HG03469 (cell line): ENCODE measurements at regions not wholly inside any gene's neighbourhood (a gene's known extent, or its start where the extent isn't known, plus 50 kb on each side); places are given as distances from the start of the nearest gene placed in this dataset.

Experiments
- ATAC-seq: cut with Tn5 transposase; IDR thresholded peaks from one replicate; pipeline ENCODE4 v1.9.1; 2021; ENCODE audit warnings: mild to moderate bottlenecking, moderate library complexity, moderate number of reproducible peaks; ENCODE audit not compliant: unreplicated experiment

DNA sequence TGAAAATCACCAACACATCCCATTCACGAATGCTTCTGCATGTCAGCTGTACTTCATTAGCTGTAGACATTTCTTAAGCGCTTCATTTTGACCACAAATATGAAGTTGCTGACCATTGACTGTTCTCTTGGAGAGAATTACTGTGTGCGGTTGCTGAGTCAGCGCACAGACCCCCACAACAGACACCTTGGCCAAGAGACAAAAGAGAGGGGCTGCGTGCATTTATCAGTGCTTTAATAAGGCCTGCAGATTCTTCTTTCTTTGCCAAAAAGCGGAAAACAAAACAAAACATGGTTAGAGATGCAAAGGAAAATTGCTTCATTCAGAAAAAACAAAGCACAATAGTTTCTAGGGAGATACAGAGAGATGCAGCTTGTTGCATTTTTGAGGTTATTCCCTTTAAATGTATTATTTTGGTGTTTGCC lies 174.7 kb downstream of the ACKR3 start:
- ATAC-seq = no peak

DNA sequence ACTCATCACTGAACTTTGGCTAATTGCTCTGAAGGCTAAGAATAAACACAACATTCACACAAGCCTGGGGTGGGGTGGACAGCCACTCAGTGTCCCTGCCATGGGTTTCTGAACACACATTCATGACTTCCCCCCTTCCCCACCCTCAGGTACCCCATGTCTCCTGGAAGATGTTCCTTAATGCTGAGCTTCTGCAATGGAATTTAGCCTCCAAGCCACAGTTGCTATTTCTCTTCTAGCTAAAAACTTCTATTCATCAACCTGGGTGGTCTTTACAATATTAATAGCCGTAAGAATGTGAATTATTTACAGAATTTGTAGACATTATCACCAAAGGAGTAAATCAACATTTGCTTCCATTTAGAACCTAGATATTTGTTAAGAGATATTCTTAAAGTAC lies 175.1 kb downstream of the ACKR3 start:
- no peak for ATAC-seq

DNA sequence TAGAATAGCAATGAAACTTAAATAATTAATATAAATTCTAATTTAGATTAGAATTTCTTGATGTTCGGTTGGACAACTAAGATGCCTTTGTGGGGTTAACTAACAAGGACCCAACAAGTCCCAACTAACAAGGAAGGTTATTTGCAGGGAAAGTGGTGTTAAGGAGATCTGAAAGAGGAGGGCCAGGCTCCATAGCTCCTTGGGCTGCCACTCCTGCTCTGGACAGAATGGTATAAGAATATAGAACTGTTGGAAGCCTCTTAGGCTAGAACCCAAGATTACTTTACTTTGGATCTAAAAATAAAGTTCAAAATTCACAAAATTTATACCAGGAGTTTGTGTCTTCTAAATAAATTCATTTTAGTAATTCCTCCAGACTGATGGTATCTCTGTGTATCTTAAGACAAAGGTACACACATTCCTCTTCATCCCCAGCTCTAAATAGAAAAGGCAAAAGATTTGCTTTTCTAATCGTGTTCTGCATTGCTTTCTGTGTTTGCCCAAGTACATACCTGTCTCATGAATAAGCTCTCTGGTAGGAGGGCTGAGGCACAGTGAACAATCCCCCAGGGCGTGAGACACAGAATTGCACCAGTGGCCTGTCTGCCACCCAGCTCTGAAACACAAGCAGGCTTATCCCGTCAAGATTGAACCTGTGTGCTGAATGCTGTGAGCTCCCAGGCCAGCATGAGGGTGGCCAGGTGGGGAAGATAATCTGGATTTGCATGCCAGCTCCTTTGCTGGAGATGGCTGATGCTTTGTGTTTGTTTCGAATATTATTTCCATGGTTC lies 176.0 kb downstream of the ACKR3 start:
- ATAC-seq = no peak

DNA sequence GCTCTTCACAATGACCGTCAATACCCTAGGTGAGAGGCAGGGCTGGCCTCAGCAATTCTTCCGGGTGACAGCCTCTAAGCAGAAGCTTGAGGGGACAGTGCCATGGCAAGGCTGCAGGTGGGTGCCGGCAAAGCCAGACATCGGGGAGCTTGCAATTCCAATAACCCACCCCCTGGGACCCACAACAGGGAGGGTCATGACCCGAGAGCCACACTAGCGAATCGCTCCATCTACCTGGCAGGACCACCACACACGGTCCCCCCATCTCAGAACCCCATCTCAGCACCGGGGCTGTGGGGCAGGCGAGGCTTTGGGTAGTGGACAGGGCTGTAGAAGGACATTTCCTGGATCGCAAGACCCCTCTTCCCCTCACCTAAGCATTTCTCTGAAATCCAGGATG lies 177.2 kb downstream of the ACKR3 start:
- ATAC-seq = no peak

DNA sequence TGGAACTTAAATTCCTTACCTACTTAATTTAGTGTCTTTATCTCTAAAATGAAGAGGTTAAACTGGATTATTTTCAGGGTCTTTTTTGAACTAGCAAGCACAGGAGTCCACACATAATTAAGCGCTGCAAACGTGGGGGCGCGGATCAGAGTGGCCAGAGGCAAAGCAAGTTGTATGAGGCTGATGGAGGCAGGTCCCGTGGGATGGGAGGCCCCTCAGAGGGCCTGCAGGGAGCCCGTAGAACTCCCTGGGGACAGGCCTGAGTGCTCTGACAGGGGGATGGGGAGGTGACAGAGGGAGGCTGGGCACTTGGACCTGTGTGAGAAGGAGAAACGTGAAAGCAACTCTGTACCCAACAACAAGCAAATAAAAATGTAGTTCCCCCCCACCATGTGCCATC lies 177.8 kb downstream of the ACKR3 start:
- ATAC-seq = no peak

DNA sequence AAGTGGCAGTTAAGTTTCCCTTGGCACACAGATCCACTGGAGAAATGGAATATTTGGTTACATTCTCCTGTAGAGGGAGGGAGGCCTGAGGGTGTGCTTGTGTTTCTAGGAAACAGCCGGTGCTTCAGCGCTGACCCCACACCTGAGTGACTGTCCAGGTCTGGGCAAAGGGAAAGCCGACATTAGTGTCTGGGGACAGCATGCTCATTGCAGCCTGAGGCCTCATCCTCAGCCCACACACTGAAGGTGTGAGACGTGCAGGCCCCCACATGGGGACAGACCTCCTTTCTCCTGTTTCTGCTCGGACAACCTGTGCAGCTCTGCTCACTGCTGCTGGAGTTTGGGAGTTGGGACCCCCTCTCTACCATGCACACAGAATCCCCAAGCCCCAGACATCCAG lies 178.3 kb downstream of the ACKR3 start:
- ATAC-seq = no peak

DNA sequence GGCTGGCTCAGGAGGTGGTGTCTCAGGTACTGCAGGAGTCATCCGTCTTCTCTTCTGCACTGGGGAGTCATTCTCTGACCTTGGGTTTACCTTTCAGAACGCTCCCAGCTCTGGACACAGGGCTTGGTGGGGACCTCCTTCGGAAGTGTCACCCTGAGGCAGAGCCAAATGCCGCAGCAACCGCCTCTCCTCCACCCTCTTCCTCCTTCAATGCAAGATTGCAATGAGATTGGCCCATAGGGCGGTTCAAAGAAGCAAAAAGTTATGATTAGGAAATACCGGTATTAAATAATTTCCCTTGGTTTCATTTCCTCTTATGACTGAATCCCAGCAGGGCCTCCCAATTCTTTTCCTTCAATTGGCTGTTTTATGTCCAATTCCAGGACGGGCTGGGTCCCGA lies 178.8 kb downstream of the ACKR3 start:
- no peak for ATAC-seq

DNA sequence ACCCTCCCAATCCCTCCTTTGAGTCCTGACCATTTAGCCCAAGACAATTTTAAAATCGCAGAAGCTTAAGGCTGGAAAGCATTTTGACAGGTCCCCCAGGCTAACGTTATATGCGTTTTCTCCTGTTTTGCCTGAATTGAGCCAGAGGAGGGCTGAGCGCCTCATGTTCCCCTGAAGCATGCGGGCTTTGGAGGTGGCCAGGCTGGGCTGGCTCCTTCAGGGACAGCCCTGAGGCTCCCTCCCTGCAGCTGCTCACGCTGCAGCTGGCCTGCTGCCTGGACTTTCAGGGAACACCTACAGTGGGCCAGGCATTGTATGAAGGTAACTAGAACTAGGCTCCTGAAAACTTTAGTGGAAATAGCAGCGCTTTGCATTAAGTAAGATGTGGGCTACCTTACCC lies 179.2 kb downstream of the ACKR3 start:
- no peak for ATAC-seq

DNA sequence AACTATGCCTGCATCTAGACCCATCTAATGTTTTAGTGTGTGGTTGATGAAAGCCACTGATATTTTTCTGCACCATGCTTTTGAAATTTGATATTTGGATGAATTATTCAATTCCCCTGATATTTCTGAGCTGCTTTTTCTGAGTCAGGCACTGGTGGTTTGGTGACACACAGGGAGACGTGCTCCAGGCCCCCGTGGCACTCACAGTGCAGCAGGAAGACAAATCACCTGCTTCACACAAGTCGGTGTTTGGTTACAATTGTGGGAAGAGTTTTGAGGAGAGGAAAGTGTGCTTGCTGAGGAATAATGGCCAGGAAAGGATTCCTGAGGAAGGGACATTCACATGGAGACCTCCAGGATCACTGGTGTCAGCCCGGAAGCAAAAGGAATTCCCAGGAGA lies 179.7 kb downstream of the ACKR3 start:
- ATAC-seq = no peak

DNA sequence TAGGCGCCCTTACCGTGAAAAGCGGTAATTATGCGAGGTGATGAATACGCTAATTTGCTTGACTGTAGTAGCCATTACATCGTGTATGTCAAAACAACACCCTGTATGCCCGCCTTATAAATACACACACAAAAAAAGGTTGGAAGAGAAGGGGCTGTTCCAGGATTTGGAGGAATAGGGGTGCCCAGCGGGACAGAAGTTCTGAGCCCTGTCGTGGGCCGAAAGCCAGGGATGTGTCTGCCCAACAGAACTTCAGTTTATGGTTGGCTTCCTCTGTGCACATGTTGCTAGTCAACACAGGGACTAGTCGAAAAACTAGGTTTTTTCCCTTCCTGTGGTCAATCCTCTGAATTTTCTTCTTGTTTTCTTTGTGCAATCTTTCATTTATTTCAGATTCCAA lies 182.5 kb downstream of the ACKR3 start:
- ATAC-seq = no peak

DNA sequence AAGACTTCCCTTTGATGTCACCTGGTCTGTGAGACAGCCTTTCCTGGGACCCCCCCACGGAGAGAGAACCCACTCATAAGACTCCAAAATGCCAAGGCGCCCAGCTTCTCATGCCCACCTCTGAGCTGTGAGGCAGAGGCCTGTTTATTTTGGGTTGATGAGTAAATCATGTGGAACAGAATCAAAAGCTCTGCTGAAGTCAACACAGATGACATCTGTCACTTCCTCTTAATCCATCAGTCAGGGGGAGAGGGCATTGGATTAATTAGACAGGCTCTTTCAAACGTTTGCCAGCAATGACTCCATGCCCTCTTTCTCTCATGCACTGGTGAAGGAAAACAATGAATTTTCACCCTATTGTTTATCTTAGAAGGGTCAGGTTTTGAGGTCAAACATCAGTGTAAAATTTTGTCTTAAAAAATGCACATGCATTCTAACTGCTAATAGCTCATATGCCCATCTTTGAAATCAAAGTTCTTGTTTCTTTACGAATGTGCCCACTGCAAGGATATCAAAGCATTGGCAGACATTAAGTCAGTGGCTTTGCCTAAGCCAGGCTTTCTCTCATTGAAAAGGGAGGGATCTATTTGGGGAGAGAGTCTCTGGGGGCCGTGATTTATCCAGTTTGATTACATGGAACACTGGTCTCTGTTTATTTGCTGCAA lies 184.1 kb downstream of the ACKR3 start:
- ATAC-seq = no peak

DNA sequence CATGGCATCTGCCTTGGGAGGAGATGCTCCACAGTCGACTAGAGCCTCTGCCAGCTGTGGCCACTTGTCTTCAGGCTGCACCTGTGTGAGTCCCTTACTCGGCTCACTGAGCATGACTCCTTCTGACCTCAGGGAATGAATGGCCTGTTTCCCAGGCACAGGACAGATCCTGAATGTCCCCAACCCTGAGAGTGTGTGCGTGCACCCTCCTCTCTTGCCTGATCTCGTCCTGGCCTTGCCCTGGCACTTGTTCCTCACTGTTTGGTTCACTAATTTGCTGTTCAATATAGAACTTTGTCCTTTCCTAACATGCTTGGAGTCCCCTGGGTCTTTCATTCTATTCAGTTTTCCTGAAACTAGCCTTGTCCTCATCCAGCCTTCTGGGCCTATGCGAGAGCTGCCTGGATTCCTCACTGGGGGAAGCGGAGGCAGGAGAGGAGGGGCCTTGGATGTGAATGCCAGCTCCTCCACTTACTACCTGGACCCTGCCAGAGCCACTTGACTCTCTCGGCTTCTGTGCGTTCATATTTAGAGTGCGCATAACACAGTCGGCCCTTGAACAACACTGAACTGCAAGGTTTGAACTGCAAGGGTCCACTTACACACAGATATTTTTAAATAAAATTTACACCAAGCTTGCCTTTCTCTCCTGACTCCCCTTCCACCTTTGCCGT lies 184.8 kb downstream of the ACKR3 start:
- no peak for ATAC-seq

DNA sequence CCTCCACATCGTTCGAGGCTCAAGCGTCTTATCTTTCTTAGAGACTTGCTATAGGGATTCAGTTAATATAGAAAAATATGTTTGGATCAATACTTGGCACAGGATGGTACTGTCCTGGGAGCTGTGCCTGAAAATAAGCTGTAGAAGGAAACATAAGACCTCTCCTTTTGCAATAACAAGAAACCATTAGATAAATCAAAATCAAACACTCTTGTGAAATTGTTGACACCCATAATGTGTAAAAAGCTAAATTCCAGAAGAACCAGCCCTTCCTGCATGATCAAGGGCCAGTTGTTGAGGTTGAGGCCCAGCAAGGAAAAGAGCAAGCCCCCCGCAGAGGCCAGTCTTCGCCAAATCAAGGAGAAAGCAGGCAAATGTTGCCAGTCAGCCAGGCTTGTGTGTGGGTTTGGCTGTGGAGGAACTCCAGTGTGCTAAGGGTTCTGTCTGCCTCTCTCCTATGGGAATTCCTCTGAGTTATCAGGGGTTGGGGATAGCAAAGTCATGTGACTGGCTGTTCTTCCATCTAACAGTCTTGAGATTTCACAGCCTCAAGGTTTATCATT lies 185.7 kb downstream of the ACKR3 start:
- no peak for ATAC-seq

DNA sequence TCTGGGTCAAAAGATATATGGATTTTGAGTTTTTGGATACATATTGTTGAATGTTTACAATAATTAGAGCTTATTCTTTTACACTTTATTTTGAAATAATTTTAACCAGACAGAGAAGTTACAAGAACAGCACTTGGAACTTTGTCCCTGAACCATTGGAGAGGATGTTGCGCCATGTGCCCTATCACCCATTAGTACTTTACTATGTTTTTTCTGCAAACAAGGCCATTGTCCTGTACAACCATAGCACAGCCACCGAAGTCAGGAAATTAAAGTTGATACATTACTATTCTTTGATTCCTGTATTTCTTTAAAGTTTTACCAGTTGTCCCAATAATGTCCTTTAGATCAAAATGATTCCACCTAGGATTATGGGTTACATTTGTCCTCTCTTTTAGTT lies 188.8 kb downstream of the ACKR3 start:
- ATAC-seq = no peak

DNA sequence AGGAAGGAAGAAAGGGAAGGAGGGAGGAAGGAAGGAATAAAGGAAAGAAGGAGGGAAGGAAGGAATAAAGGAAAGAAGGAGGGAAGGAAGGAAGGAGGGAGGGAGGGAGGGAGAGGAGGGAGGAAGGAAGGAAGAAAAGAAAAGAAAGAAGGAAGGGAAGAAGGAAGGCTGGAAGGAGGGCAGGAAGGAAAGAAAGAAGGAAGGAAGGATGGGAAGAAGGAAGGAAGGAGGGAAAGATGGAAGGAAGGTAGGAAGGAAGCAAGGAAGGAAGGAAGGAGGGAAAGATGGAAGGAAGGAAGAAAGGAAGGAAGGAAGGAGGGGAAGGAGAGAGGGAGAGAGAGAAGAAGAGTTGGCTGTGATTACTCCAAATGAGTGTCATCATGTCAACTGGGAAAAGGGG lies 190.6 kb downstream of the ACKR3 start:
- ATAC-seq = no peak

DNA sequence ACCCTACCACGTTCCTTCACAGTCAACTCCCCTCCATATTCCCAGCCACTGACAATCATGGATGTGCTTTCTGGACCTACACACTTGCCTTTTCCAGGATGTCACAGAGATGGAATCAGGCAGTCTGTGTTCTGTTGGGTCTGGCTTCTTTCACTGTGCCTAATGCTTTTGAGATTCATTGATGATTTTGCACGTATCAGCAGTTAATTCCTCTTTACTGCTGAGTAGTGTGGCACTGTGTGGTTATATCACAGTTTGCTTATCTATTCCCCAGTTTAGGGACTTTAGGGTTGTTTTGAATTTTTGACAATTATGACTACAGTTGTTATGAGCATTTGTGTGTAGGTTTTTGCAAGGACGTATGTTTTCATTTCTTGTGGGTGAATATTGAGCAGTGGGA lies 191.7 kb downstream of the ACKR3 start:
- ATAC-seq = no peak

DNA sequence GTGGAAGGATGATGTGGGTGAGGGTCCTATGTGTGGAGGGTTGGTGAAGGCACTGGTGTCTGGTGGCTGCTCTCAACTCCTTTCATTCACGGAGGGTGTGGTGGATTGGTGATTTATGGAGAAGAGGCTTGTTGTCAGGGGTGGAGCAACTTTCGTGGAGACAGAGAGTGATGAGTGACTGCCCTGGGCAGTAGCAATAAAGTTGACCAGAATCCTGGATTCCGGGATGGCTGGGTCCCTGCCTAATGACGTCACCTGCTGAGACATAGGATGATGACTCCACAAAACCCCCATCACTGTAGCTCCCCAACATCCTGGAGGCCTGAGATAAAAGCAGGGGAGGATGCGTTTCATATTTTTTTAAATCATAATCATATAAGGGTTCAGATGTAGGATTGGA lies 193.0 kb downstream of the ACKR3 start:
- ATAC-seq = no peak

DNA sequence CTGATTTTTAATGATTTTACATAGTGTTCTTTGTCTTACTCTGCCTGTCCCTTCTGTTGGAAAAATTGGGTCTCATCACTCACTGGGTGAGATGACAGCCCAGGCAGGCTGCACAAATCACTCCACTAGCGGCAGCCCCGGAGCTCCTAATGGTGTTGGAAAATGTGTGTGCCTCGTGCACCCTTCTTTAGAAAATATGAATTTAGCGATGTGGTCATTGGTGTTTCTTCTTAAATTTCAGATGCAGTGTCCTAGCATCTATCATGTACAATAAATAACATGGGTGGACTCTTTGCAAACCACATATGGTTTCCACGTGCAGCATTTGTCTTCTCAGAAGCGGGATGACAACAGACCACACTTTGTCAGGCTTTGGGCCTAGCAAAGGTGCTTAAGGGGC lies 194.2 kb downstream of the ACKR3 start:
- no peak for ATAC-seq

DNA sequence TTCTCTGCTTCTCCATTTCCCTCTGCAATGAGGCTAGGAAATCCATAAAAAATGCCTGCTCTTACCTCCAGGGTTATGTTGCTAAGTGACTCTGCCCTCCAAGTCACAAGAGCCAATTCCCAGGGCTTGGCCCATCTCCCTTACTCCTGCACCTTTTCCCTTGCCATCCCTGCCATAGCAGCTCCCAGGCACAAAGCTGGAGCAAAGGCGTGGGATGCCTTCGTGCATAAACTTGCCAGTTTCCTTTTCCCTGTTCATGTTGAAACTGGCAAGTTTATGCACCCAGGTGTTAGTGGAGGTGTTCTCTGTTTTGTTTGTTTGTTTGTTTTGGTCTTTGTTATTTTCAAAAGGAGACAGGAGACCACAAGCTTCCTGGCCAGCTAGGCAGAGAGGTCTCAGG lies 195.1 kb downstream of the ACKR3 start:
- ATAC-seq = no peak

DNA sequence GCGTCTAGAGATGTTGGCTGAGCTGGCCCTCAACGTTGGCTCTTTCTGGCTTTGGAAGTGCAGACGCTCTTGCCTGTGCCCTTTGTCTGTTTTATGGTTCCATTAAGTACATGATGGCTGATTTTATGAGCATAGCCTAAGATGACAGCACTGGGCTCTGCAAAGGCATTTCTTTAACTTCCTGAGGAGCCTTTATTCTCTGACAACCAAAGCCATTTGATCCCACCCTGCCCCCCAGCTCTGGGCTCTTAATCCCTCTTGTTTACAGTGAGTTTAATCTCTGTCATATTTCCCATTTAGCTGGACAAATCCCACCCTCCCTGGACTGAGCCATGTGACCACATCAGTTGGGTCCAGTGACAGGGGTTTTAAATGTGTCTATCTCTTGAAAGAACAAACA lies 195.9 kb downstream of the ACKR3 start:
- no peak for ATAC-seq

DNA sequence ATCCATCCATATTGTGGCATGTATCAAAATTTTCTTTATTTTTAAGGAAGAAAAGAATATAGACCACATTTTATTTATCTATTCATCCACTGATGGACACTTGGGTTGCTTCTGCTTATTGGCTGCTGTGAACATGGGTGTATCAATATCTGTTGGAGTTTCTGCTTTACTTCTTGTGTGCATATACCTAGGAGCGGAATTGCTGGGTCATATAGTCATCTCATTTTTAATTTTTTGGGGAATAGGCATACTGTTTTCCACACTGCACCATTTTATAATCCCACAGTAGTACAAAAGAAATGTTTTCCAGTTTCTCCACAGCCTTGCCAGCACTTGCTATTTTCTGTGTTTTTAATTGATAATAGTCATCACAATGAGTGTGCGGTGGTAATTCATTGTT lies 197.2 kb downstream of the ACKR3 start:
- ATAC-seq = no peak

DNA sequence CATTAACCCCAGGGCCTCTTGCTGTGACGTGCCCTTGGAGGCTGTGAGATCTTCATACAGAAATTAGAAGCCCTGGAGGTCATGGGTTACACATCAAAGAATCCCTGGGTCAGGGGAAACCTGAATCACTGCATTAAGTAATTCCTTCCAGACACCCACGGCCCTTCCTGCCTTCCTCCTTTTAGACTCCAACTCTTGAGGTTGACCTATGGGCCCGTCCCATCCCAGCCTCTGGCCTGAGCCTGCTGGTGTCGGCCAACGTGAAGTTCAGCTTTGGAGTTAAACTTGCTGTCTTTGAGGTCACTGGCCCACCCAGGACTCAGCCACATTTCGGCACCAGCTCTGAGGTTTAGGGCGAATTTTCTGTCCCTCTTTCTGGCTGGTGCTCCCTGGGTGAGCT lies 198.3 kb downstream of the ACKR3 start:
- no peak for ATAC-seq
